A204.1 (cell line): ENCODE measurements at regions not wholly inside any gene's neighbourhood (a gene's known extent, or its start where the extent isn't known, plus 50 kb on each side); places are given as distances from the start of the nearest gene placed in this dataset.
"Not testable (repeated sequence)": the region's sequence is repeated elsewhere in the genome, so short reads cannot be mapped to it uniquely, and the experiment has no call there.

Source experiments
- FAIRE-seq: peaks from 2 replicates; lab custom pipeline; 2012; peaks lifted over from hg19 to GRCh38; lab: Jason Lieb, UNC

DNA sequence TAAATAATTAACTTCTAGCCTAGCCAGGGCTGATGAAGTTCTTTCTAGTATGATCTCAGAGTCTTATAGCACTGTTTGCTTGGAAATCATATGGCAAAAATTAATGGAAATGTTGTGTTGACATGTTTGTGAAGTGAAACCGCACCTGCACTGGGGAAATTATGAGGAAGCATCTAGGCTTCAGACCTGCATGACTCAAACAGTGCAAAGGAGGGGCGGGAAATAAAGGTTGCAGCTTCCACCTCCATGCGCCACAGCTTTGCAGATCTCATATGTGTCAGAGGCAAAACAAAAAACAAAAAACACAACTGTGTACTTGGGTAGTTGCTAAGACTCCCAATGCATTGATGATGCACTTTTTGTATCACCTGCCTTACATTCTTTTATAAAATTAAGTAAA, 1080.6 kb downstream of the PLA2G4A start:
- no peak for FAIRE-seq

DNA sequence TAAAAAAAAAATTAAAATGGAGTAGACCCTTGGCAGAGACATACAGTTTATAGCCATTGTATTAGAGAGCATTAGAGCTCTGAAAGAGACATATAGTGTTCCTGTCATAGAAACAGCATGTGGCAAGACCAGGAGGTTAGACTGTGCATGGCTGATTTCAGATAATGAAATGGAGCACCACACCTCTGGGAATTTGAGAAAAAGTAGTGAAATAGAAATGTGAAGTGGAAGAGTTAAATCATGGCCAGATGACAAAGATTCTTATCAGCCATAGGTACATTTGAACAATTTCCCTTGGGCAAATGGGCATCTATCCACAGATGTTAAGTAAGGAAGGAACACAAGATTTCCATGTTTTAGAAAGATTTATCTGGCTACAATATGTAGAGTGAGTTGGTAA, 1083.1 kb downstream of the PLA2G4A start:
- FAIRE-seq: no peak

DNA sequence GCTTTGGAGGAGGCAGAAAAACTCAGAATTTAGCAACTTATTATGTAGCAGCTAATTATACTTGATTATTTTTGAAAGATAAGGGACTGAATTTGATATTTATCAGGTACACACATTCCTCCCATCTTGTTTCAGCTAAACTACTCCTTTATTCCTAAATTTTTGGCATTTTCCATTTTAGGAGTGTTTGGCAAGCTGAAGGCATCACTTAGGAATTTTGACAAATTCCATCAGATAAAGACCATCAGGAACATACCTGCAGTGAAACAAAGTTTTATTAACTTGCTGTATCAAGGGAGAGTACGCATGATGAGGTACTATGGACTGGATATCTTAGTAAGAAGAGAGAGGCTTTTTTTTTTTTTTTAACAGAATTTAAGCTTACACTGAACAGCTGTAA, 1092.2 kb downstream of the PLA2G4A start:
- FAIRE-seq: no peak

DNA sequence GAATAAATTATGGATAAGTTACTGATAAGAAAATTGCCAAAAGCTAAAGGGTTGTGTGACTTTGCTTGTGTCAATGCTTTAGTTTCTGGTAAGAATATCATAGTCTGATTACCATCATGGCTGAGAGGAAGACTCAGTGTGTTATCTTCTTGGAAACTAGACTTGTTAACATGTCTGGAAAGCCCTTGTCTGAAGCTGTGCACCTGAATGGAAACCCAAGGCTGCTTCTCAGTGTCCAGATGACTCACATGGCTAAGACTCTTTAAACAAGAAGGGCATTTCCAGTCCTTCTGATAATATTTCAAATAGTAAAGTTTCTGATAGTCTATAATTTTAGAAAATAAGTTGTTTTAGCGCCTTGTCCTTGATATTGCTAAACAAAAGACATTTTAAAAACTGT, 1092.7 kb downstream of the PLA2G4A start:
- no peak for FAIRE-seq

DNA sequence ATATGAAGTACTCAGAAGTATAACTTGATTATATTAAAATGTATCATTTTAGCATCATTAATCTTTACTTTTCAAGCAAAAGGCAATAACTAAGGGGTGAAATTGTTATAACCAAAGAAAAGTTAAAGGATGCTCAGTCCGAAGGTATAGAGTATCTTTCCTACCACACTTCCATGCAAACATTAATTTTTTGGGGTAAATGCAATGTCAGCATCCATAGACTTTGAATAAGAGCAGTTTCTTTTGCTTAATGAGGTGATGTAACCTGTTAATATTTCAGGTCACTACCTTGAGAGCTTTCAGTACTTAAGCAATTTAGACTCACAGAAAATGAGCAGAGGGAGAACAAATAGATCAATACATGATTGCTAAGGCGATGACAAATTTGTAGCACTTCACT, 1093.5 kb downstream of the PLA2G4A start:
- no peak for FAIRE-seq

DNA sequence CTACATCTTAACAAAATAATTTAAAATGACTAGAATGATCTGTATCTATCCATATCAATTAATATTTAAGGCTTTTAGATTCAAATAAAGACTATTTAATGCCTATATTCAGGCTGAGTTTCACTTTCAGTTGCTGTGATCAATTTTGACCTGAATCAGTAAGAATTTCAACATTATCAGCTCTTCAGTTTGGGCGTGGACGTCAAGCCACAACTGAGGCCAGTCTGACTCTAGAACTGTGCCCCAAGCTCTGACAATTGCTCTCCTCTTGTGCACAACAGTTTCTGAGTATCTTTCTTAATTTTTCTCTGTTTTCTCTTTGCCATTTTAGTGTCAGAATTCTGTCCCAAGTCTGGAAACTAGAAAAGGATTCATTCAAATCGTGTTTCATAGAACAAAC, 1095.5 kb downstream of the PLA2G4A start:
- no peak for FAIRE-seq

DNA sequence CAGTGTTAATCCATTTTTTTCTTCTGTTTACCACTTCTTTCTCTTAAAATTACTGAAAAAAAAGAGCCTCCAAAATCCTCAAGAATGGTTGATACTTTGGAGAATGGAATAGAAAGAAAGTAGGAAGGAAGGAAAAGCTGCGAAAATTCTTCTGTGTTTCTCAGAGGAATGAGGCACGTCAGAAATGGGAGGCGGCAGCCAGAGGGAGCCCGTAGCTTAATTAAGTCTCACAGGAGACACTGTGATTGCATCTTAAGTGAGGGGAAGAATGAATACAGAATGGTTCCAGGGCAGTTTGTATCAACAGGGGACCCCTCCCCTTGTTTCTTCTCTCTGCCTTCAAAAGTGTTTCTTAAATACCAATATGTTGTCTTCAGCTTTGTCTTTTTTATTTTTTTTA, 1099.5 kb downstream of the PLA2G4A start:
- no peak for FAIRE-seq

DNA sequence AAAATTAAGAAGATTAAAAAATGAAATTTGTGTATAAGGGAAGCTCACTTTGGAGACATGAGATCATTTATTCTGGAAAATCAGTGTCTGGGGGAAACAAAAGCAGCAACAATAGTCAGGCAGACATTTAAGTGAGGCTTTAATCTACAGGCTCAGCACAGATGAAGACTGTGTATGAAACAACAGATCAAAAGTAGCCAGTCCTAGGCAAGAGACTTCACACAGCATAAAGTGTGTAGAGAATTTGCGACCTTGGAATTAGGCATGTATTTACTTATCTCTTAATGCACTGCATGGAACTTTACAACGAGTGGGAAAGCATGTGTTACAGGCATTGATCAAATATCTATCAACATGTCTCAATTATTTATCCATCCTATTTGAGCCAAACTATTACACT, 1099.9 kb downstream of the PLA2G4A start:
- FAIRE-seq: no peak

DNA sequence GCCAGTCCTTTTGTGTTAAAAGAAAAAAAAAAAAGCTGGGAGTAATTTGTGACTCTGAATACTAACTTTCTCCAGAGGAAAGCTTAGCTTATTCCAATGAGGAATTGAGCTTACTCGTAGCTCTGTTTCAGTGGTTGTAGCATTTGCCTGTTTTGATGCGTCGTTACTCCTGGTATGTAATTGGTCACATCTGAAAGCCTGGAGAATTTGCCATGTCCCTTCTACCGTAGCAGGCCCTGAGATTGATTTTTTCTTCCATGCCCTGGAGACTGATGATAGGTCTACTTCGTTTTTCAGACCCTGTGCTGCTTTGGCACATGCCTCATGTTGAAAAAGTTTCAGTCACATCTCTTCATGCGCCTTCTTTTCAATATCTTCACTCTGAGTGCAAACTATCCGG, 1103.0 kb downstream of the PLA2G4A start:
- no peak for FAIRE-seq

DNA sequence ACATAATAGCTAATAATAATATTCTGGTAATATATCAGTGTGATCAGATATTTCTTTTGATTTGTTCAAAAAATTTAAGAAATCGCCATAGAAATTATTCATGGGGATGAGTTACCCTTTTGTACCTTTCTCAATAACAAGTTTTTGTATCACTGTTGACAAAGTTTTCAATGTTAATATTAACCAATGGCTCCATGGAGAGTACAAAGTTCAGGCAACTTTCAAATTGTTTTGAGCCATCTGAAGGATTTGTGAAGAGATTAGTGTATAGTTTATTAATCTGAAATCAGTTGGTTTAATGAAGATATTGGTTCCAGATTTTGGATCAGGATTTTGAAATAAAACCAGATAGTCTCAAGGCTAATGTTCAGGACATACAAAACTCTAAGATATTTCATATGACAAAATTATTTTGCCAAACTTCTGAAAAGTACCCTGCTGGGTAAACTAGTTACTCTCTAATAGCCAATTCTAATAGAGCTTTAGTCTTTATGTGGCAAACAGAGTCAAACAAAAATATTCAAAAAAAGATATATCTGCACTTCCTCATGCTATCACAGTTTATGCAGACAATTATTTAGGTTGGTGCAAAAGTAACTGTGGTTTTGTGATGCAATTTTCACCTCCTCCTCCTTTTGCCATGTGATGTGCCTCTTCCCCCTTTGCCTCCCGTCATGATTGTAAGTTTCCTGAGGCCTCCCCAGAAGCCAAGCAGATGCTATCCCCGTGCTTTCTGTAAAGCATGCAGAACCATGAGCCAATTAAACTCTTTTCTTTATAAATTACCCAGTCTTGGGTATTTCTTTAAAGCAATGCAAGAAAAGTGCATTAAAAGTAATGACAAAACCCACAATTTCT, 1105.0 kb downstream of the PLA2G4A start:
- FAIRE-seq: no peak

DNA sequence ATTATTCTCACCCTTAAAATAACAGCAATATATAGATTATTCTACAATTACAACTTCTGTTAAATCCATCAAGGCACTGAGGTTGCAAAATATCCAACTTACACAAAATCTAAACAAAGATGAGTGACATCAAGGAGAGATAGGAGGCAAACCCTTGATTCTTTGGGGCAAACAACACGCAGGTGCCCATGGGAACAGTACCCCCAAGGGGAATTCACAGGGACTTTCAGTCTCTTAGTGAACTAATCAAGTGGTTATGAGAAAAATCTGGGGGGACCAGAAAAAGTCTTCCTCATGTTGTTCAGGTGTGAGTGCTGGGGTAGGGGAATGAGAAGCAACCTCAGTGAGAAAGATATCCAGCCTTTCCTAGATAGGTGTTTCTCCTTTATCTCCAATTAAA, 1107.9 kb downstream of the PLA2G4A start:
- FAIRE-seq: no peak

DNA sequence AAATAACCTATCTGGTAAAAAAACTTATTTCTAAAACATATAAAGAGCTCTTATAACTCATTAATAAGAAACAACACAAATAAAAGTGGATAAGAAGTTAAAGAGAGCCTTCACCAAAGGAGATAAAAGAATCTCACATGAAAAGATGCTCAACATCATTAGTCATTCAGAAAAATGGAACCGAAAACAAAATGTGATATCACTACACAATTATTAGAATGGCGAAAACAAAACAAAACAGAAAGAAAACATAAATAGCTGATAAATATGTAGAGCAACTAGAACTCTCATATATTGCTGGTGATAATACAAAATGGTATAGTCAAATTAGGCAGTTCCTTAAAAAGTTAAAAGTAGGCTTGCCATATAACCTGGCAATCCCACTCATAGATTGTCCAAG, 1109.3 kb downstream of the PLA2G4A start:
- FAIRE-seq: no peak

DNA sequence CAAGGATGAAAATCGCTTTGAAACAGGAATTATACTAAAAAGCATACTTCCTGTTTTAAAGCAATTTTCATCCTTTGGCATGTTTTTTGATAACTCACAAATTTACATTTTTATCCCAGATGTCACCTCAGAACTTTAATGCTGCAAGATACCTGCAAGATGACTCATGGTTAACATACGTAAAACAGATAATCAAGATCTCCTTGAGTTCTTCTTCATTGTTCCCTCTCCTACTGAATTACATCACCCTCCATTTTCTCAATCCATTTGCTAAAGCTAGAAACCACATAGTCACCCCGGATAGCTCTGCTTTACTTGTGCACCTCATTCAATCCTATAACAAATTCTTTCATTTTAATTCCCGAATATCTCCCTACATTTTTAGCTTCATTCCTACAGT, 1114.2 kb downstream of the PLA2G4A start:
- FAIRE-seq: no peak

DNA sequence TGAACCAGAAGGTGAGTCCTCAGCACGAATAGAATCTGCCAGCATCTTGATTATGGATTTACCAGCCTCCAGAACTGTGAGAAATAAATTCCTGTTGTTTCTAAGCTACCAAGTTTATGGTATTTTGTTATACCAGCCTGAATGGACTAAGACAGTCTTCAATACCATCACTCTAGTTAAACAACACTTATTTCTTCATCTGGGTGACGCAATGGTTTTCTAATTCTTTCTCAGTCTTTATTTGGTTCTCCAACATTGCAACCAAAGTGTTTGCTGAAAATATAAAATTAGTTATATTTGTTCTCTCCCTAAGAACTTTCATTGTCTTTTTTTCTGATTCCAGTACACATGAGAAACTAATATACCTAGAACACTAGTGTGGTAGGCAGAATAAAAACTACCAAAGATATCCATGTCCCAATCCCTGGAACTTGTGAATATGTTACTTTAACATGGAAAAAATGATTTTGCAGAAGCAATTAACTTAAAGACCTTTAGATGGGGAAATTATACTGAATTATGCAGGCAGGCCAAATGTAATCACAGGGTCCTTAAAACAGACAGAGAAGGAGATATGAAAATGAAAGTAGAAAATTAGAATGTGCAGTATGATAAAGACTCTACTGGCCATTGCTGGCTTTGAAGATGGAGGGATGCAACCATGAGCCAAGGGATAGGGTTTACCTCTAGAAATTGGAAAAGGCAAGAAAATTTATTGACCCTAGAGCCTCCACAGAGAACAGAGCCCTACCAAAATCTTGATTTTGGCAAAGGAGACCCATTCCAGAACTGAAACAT, 1115.1 kb downstream of the PLA2G4A start:
- no peak for FAIRE-seq

DNA sequence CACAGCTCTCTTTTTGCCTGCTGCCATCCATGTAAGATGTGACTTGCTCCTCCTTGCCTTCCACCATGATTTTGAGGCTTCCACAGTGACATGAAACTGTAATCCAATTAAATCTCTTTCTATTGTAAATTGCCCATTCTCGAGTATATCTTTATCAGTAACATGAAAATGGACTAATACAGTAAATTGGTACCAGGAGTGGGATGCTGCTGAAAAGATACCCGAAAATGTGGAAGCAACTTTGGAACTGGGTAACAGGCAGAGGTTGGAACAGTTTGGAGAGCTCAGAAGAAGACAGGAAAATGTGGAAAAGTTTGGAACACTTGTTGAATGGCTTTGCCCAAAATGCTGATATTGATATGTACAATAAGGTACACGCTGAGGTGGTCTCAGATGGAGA, 1117.9 kb downstream of the PLA2G4A start:
- FAIRE-seq: not testable (repeated sequence)

DNA sequence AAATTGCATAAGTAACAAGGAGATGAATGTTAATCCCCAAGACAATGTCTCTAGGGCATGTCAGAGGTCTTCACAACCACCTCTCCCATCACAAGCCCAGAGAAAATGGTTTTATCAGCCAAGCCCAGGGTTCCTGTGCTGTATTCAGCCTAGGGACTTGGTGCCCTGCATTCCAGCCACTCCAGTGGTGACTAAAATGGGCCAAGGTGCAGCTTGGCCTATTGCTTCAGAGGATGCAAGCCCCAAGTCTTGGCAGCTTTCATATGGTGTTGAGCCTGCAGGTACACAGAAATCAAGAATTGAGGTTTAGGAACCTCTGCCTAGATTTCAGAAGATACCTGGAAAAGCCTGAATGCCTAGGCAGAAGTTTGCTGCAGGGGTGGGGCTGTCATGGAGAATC, 1118.6 kb downstream of the PLA2G4A start:
- no peak for FAIRE-seq

DNA sequence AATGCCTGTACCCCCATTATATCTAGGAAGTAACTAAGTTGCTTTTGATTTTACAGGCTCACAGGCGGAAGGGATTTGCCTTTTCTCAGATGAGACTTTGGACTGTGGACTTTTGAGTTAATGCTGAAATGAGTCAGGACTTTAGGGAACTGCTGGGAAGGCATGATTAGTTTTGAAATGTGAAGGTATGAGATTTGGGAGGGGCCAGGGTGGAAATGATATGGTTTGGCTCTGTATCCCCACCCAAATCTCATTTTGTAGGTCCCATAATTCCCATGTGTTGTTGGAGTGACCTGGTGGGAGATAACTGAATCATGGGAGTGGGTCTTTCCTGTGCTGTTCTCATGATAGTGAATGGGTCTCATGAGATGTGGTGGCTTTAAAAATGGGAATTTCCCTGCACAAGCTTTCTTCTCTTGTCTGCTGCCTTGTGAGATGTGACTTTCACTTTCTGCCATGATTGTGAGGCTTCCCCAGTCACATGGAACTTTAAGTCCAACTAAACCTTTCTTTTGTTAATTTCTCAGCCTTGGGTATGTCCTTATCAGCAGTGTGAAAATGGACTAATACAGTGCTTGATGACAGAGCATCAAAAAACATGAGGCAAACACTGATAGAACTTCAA, 1119.5 kb downstream of the PLA2G4A start:
- no peak for FAIRE-seq

DNA sequence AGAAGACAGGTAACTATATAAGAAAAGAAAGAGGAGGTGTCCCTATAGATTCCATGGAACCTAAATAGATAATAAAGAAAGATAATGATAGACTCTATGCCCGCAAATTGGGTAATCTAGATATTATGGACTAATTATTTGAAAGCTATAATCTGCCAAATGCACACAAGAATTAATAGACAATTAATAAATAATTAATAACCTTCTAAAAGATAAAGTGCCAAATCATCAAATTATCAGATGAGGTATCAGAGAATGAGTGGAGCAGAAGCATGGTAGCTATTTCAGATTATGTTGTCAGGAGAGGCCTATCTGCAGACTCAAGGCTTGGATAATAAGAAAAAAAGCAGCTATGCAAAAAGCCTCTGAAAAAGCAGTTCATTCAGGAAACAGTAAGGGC, 1120.8 kb downstream of the PLA2G4A start:
- no peak for FAIRE-seq

DNA sequence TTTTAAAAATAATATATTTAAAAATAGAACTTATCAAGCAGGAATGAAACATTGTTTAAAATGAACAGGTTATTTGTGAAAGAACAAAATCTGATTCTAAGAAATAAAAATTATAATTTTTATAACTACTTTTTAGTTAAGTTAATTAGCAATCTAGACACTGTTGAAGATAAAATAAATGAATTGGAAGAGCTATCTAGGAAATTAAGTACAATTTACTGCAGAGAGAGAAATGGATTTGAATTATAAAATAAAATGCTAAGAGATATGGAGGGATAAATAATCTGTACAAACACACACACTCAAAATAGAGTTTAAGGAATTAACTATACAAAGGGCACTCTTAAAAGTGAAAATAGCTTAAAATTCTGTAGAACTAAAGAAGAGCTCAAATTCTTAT, 1123.1 kb downstream of the PLA2G4A start:
- peak; percentile 85 for FAIRE-seq

DNA sequence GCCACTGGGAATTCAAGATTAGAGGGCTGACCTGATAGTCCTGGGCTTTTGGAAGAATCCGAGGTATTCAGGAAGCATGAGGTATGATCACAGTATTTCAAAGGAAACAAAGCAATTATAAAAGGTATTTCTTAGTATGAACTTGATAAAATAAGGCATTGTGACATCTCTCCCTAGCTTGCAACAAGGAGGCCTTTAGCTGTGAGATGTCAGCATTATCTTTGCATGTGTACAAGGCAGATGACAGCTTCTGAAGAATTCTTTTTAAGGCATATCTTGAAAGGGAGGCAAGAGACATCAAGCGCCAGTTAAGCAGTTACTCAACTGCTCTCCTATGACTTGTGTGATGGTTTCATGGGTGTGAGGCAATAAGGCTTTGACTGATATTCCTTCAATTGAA, 1123.7 kb downstream of the PLA2G4A start:
- no peak for FAIRE-seq

DNA sequence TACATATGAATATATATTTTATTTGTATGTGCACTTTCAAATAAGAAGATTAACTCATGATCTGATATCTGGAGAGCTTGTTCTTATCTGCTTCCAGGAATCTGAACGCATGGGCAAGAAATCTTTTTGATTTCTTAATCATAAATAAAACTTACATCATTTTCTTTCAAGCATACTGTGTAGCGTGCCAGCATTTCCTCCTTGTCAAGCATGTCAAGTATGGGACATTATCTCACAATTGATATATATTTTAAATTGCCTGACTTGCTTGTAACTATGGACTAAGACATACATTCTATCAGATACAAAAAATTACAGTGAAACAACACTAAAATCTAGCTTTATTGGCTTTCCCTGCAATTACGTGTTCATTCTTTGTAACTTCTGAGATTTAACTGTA, 1128.2 kb downstream of the PLA2G4A start:
- FAIRE-seq: no peak

DNA sequence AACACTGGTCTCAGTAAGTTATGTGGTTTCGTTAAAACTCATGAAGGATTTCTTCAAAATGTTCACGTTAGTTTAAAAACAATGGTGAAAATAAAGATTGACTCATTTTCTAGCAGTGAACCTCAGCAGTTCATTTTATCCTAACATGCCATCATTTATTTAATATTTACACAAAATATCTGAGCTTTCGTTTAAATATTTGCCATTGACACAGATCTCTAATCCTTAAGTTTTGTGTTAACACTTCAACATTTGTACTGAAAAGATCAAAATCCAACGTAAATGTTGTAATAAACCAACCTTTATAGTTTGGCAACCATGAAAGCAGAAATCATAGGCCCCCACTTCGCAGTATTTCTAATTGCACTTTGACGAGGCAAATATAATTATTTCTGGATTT, 1129.5 kb downstream of the PLA2G4A start:
- no peak for FAIRE-seq

DNA sequence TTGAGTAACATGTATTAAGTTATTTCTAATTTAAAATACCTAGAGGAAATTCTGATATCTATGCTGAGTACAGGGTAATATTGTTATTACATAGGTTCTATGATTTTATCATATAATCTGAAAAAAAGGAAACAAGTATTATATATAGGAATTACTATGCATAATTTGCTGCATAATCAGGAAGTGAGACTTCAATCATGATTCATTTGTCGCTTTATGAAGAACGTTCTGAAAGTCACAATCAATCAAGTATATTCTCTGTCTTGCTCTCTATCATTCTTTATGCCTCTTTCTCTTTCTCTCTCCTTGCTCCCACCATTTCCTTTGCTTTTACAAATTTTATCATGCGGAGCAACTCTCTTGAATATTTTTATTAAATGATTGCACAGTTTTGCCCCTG, 1130.3 kb downstream of the PLA2G4A start:
- no peak for FAIRE-seq
